ENCODE measurements at regions not wholly inside any gene's neighbourhood (a gene's known extent, or its start where the extent isn't known, plus 50 kb on each side); places are given as distances from the start of the nearest gene placed in this dataset.
"Not testable (repeated sequence)": the region's sequence is repeated elsewhere in the genome, so short reads cannot be mapped to it uniquely, and the experiment has no call there.

DNA sequence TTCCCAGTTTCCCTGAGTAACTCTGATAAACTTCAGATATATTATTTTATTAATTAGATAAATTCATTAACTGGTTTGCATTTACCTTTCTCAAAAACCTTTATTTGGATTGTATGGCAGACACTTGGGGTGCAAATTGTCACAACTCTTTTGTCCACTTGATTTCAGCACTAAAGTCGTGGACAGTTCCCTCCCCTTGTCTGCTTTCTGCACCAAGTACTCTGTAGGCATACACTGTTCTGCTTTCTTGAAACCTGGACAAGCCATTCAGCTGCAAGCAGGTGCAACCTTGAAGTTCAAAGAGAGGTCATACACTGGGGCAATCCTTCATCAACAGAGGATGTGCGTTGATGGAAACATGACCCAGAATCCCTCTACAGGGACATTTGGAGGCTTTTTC, 162.9 kb downstream of the ARL5B start:
- no peak overlapping the region for H3K4me3 ChIP-seq
- intact Hi-C loops (cut with DNase I): no loop called here
- no peaks in the 10 kb centered on the region for H3K36me3 ChIP-seq
- no peak overlapping the region for H3K27ac ChIP-seq
- no peak for DNase-seq (ENCODE audit: extremely low spot score in 2 of 2)
- TF ChIP-seq POLR2A (IDR thresholded peaks at IDR 0.05) (no peak), POLR2AphosphoS5 (IDR thresholded peaks at IDR 0.05; ENCODE audit: insufficient read depth in 1 of 2, low read depth in 1 of 2) (no peak)
- TF ChIP-seq, protein P1, sequence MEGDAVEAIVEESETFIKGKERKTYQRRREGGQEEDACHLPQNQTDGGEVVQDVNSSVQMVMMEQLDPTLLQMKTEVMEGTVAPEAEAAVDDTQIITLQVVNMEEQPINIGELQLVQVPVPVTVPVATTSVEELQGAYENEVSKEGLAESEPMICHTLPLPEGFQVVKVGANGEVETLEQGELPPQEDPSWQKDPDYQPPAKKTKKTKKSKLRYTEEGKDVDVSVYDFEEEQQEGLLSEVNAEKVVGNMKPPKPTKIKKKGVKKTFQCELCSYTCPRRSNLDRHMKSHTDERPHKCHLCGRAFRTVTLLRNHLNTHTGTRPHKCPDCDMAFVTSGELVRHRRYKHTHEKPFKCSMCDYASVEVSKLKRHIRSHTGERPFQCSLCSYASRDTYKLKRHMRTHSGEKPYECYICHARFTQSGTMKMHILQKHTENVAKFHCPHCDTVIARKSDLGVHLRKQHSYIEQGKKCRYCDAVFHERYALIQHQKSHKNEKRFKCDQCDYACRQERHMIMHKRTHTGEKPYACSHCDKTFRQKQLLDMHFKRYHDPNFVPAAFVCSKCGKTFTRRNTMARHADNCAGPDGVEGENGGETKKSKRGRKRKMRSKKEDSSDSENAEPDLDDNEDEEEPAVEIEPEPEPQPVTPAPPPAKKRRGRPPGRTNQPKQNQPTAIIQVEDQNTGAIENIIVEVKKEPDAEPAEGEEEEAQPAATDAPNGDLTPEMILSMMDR (IDR thresholded peaks at IDR 0.05): no peak
- H3K4me1 ChIP-seq: no peaks in the 10 kb centered on the region
- no peaks in the 10 kb centered on the region for H3K27me3 ChIP-seq
- no peaks in the 10 kb centered on the region for H3K9me3 ChIP-seq

DNA sequence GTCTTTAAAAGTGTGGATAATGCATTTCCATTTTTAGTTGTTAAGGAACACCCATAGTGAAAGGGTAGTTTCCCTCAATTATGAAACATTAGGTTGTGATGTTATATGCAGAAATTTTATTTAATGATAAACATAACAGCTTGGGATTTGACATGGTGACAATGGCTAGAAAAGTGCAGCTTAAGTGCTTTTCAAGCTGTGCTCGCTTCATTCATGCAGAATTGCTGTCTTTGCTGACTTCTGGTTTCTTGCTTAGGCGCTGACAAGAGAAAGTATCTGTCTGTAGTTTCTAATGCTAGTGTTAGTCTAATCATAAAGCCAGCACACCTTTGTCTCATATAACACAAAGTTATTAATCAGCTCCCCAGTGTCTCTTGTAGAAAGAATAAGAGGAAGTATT, 170.0 kb downstream of the ARL5B start:
- H3K9me3 ChIP-seq: no peaks in the 10 kb centered on the region
- H3K27ac ChIP-seq: no peak overlapping the region
- H3K27me3 ChIP-seq: no peaks in the 10 kb centered on the region
- TF ChIP-seq, protein P1 (IDR thresholded peaks at IDR 0.05): no peak
- TF ChIP-seq POLR2A (IDR thresholded peaks at IDR 0.05): no peak
- no peak for TF ChIP-seq POLR2AphosphoS5 (IDR thresholded peaks at IDR 0.05; ENCODE audit: insufficient read depth in 1 of 2, low read depth in 1 of 2)
- H3K4me3 ChIP-seq: no peak overlapping the region
- H3K4me1 ChIP-seq: no peaks in the 10 kb centered on the region
- DNase-seq (ENCODE audit: extremely low spot score in 2 of 2): no peak
- H3K36me3 ChIP-seq: no peaks in the 10 kb centered on the region
- intact Hi-C loops (cut with DNase I): no loop called here

DNA sequence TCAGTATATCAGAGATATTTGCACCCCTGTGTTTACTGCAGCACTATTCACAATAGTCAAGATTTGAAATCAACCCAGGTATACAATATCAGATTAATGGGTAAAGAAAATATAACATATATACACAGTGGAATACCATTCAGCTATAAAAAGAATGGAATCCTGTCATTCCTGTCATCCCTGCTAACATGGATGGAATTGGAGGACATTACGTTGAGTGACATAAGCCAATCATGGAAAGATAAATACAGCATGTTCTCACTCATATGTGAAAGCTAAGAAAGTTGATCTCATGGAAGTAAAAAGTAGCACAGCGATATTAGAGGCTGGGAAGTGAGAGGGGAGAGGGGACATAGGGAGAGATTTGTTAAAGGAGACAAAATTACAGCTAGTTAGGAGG, 171.0 kb downstream of the ARL5B start:
- no peak for TF ChIP-seq POLR2AphosphoS5 (IDR thresholded peaks at IDR 0.05; ENCODE audit: insufficient read depth in 1 of 2, low read depth in 1 of 2)
- Histone ChIP-seq H3K27ac (no peak overlapping the region), H3K4me1 (no peaks in the 10 kb centered on the region), H3K36me3 (no peaks in the 10 kb centered on the region), H3K27me3 (no peaks in the 10 kb centered on the region), H3K9me3 (no peaks in the 10 kb centered on the region), H3K4me3 (no peak overlapping the region)
- intact Hi-C loops (cut with DNase I): no loop called here
- no peak for DNase-seq (ENCODE audit: extremely low spot score in 2 of 2)

DNA sequence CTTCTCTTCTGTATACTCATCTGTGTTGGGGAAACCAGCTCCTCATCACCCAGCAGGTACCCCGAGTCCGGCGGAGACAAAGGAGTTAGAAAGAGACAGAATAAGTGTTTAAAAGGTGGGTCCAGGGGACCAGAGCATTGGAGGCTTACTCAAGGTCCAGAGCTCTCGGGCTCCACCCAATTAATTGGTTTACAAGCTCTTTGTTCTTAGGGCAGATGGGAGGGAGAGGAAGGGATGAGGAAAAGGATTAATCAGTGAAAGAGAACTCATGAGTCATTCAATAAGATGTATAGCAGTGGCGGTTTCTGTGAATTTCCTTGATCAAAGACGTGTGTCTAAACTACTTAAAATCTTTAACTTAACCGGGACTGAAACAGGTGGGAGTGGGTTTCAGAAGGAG, 192.0 kb upstream of the MALRD1 start:
- DNase-seq (ENCODE audit: extremely low spot score in 2 of 2); H3K4me1 ChIP-seq; H3K4me3 ChIP-seq; H3K27ac ChIP-seq; H3K9me3 ChIP-seq; H3K27me3 ChIP-seq; intact Hi-C loops (cut with DNase I); H3K36me3 ChIP-seq: not testable (repeated sequence)

DNA sequence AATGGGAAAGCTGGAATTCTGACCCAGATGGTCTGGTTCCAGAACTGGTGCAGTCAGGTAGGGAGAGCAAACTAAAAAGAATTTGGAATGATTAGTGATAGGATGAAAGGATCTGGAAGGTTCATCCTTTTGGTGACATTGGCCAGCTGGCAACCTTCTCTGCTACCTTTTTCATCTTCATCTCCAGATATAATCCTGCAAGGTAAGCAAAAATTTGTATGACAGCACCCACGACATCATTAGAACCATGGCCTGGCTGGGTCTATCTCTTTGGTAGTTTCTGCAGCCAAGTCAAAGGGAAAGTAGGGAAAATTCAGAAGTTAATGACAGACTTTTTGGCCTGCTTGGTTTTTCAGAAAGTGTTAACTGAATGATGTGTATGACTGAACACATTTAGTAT, 188.9 kb upstream of the MALRD1 start:
- Histone ChIP-seq H3K4me3 (no peak overlapping the region), H3K4me1 (no peaks in the 10 kb centered on the region)

DNA sequence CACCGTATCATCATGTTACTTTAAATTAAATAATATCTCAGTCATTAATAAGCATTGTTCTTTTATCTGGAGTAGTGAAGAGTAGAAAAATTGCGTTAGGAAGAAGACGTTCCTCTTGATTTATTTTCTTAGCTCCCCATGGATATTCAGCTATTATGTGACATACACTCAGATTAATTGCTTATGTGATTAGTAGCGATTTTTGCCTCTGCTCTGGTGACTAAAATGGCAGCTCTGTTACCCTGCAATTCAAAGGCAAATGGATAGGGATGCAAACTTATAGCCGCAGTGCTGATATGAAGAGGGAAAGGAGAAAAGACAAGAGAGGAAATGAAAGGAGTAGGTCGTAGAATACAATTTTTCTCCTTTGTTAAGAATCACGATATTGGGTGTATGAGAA, 188.4 kb upstream of the MALRD1 start:
- Histone ChIP-seq H3K27ac (no peak overlapping the region), H3K27me3 (no peaks in the 10 kb centered on the region), H3K4me3 (no peak overlapping the region), H3K9me3 (no peaks in the 10 kb centered on the region), H3K4me1 (no peaks in the 10 kb centered on the region), H3K36me3 (no peaks in the 10 kb centered on the region)
- no peak for DNase-seq (ENCODE audit: extremely low spot score in 2 of 2)
- TF ChIP-seq, protein P1 (IDR thresholded peaks at IDR 0.05): no peak
- TF ChIP-seq POLR2AphosphoS5 (IDR thresholded peaks at IDR 0.05; ENCODE audit: insufficient read depth in 1 of 2, low read depth in 1 of 2): no peak
- no peak for TF ChIP-seq POLR2A (IDR thresholded peaks at IDR 0.05)
- intact Hi-C loops (cut with DNase I): no loop called here

More for the DNA sequence above, 188.9 kb upstream of the MALRD1 start:
- no peaks in the 10 kb centered on the region for H3K36me3 ChIP-seq
- no peak for TF ChIP-seq POLR2AphosphoS5 (IDR thresholded peaks at IDR 0.05; ENCODE audit: insufficient read depth in 1 of 2, low read depth in 1 of 2)
- TF ChIP-seq, protein P1 (IDR thresholded peaks at IDR 0.05): no peak
- TF ChIP-seq POLR2A (IDR thresholded peaks at IDR 0.05): no peak
- H3K27ac ChIP-seq: no peak overlapping the region
- intact Hi-C loops (cut with DNase I): no loop called here
- no peaks in the 10 kb centered on the region for H3K9me3 ChIP-seq
- no peak for DNase-seq (ENCODE audit: extremely low spot score in 2 of 2)
- H3K27me3 ChIP-seq: no peaks in the 10 kb centered on the region
